HG03280 (cell line): ENCODE measurements at regions not wholly inside any gene's neighbourhood (a gene's known extent, or its start where the extent isn't known, plus 50 kb on each side); places are given as distances from the start of the nearest gene placed in this dataset.

ENCODE experiments used
- ATAC-seq: cut with Tn5 transposase; IDR thresholded peaks from one replicate; pipeline ENCODE4 v1.9.1; 2021; ENCODE audit warnings: mild to moderate bottlenecking, moderate library complexity; ENCODE audit not compliant: unreplicated experiment

DNA sequence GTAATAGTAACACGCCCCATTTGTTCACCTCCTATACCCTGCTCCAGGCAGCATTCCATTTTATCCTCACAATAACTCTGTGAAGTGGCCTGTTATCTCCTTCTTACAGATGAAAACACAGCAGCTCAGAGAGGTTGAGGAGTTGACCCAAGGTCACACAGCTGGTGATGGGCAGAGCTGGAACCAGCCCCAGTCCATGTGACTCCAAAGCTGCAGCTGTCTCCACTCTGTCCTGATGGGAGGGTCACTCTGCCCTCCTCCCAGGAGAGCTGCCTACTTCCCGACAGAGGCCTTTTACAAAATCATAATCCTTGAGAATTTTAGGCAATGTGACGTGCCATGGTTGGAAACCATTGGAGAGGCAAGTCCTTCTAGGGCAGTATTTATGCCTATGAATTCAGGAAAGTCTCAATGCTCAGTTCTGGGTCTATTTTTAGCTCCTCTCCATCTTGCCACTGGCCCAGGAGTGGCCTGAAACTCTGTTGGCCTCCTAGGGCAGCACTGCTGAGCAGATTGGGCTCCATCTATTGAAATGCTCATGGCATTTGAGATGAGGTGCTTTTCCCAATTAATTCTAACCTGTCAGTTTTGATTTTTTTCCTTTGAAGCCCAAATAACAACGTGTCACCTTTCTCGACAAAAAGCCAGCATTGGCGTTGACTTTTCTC, 50.1 kb upstream of the KCNK12 start:
- no peak for ATAC-seq
